Smooth muscle cell of the brain vasculature (primary cell): ENCODE measurements at regions not wholly inside any gene's neighbourhood (a gene's known extent, or its start where the extent isn't known, plus 50 kb on each side); places are given as distances from the start of the nearest gene placed in this dataset.
"Not testable (repeated sequence)": the region's sequence is repeated elsewhere in the genome, so short reads cannot be mapped to it uniquely, and the experiment has no call there.

Source experiments
- DNase-seq: peaks from one replicate; pipeline ENCODE4 v3.0.0-alpha.2; 2012; ENCODE audit warnings: low read depth, low spot score

GRCh38 chr9:22508354-22508753 lies 61.7 kb downstream of the DMRTA1 start:
- not testable (repeated sequence) for DNase-seq

- DNase-seq = no peak
These were observed 62.2 kb downstream of the DMRTA1 start for GRCh38 chr9:22508790-22509189.

- DNase-seq = no peak
These were observed 65.9 kb downstream of the DMRTA1 start for GRCh38 chr9:22512495-22512894.

GRCh38 chr9:22514871-22515270 lies 68.2 kb downstream of the DMRTA1 start:
- DNase-seq = no peak

- DNase-seq = no peak
These were observed 75.6 kb downstream of the DMRTA1 start for GRCh38 chr9:22522206-22522740.

- no peak for DNase-seq
These were observed 81.9 kb downstream of the DMRTA1 start for GRCh38 chr9:22528485-22528884.

GRCh38 chr9:22529426-22530199 lies 83.0 kb downstream of the DMRTA1 start:
- DNase-seq = no peak

GRCh38 chr9:22535780-22536179 lies 89.2 kb downstream of the DMRTA1 start:
- no peak for DNase-seq

- DNase-seq = no peak
These were observed 91.1 kb downstream of the DMRTA1 start for GRCh38 chr9:22537721-22538120.

GRCh38 chr9:22548625-22549024 lies 102.0 kb downstream of the DMRTA1 start:
- no peak for DNase-seq

- no peak for DNase-seq
These were observed 128.1 kb downstream of the DMRTA1 start for GRCh38 chr9:22574740-22575139.

- no peak for DNase-seq
These were observed 134.2 kb downstream of the DMRTA1 start for GRCh38 chr9:22580788-22581187.

- DNase-seq = no peak
These were observed 135.6 kb downstream of the DMRTA1 start for GRCh38 chr9:22582221-22582620.

- DNase-seq = no peak
These were observed 142.3 kb downstream of the DMRTA1 start for GRCh38 chr9:22588918-22589317.

- DNase-seq = no peak
These were observed 143.9 kb downstream of the DMRTA1 start for GRCh38 chr9:22590336-22591033.

- DNase-seq = no peak
These were observed 149.2 kb downstream of the DMRTA1 start for GRCh38 chr9:22595805-22596204.

- DNase-seq = no peak
These were observed 170.5 kb downstream of the DMRTA1 start for GRCh38 chr9:22617156-22617555.

- DNase-seq = no peak
These were observed 176.2 kb downstream of the DMRTA1 start for GRCh38 chr9:22622815-22623214.

GRCh38 chr9:22623236-22623635 lies 176.6 kb downstream of the DMRTA1 start:
- no peak for DNase-seq

- no peak for DNase-seq
These were observed 178.9 kb downstream of the DMRTA1 start for GRCh38 chr9:22625540-22625939.

GRCh38 chr9:22643541-22643940 lies 196.9 kb downstream of the DMRTA1 start:
- DNase-seq = no peak

GRCh38 chr9:22645893-22646292 lies 199.3 kb downstream of the DMRTA1 start:
- no peak for DNase-seq

GRCh38 chr9:22649384-22649783 lies 202.8 kb downstream of the DMRTA1 start:
- no peak for DNase-seq
